Glomerular endothelial cell (primary cell): ENCODE measurements at regions not wholly inside any gene's neighbourhood (a gene's known extent, or its start where the extent isn't known, plus 50 kb on each side); places are given as distances from the start of the nearest gene placed in this dataset.

Source experiments
- DNase-seq: peaks from one replicate; pipeline ENCODE4 v3.0.0-alpha.2; 2011; ENCODE audit warnings: low read depth, low spot score; ENCODE audit errors: extremely low read depth

DNA sequence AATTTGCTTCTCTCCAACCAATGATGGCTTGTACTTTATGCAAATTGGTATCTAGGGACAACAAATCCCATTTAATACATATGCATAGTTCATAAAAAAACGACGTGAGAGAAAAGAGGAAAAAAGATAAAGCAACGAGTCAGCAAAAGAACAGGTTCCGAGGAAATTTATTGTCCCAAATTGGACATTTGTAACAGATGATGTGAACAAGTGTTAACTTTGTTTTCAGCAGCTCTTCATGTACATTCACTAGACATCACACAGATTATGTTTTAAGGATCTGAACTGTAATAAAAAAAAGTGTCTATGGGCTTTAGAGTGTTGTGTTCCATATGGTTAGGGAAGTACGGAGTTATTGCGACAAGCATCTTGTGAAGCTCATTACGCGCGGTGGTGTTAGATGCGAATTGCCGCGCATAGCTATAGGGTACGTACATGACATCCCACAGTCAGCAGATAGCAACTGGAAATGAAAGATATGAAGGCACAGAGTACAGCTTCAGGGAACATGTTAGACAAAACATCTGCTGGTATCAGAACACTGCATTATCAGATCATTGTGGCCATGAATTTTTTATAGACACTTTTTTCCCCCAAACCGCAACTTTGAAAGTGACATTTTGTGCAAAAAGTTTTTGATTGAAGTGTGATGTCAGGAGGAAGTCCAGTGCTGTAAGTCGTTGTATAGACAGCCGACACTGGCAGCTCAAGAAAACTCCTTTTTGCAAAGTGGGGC, 1073.1 kb upstream of the FANCL start:
- no peak for DNase-seq

DNA sequence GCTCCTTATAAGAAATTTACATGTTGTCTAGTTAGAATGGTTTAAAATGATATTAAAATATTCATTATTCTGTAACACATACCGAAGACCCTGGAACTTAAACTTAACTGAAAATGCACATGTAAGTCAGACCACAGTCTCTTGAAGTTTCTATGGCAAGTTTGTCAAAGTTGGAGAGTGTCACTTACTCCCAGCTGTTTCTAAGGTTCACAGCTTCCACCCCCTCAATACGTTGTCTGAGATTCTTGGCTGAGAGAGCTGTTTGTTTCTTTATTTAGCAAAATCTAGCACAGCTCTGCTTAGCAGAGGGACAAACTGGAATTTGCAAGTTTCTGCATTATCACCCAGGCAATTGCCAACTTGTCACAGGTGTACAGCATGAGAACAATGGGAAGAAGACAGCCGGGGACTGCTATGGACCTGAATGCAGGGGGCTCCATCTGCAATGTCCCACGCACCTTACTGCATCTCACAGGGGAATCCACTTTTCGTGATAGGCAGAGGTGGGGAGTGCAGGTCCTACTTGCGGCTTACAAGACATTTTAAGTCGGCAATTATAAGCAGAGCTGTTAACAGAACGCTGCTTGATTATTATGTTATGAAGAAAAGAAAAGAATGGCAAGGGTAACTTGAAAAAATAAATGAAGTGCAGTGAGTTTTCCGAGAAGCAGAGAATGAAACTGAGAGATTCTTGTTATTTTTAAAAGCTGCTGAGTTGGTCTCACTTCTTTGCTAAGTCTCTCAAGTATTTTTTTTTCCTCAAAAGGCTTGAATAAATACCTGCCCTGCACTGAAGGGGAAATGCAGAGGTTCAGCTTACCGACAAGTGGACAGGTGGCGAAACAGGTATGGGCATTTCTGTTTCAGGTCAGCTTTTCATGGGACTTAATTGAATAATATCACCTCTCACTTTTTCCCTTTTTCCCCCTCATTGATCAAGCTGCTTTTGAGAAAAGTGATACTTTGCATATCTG, 1072.1 kb upstream of the FANCL start:
- no peak for DNase-seq

DNA sequence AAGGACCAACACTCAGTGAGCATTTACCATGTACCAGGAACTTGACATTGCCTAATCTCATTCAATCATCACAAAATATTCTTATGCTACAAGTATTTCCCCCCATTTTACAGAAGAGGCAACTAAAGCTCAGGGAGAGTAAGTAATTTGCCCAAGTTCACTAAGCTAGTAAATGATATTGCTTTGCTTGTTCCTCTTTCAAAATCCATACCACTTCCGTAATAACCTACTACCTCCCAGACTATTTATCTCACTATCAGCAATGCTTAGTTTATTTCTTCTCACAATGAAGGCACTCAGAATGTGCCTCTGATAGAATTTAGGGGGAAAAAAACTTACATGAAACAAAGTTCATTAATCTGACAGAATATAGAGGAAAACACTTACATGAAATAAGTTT, 1070.9 kb upstream of the FANCL start:
- no peak for DNase-seq

DNA sequence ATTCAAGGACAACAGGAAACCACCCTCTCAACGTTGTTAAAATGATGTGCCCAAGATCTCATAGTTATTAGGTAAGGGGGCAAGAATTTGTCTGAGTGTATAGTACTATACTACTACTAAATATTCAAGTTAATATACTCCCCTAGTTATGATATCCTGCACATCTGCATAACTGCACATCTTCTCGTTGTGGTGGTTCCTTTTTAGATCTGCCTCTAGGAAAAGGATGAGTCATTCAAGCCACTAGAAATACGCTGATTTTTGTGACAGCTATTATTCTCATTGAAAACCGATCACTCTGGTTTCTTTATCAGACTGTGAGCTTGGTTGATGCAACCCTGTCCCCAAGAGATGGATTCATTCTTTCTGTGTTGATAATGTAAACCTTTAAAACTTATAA, 1067.0 kb upstream of the FANCL start:
- DNase-seq: no peak

DNA sequence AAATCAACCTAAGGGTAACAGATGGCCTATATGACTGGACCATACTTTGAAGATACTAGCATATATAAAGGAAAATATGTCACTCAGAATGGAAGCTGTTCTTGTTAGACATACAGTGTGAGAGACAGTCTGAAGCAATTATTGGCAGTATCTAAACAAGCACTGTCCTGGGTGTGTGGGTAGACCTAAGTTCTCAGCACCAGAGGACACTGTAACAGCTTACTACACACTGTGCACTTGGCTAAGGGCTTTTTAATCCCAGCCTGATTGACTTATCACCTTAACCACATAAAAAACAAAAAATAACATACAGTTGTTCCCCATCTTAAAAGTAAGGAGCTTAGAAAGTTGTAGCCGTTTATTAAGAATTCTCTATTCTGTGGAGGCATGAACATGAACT, 1066.1 kb upstream of the FANCL start:
- no peak for DNase-seq

DNA sequence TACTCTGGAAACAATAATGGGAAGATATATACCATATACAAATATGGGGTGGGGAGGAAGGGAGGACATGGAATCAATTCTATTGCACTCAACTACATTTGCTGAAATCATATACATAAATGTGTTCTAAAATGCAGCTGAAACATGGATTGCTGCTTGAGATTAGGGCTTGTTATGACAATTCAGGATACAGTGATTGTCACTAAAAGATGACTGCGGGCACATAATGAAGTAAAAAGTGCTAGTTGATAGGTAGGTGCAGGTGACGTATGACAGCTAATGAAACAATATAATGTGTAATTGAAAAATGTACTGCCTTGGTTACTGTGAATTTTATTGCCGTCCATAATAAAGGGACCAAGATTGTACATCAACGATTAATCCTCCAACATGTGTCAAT, 1062.1 kb upstream of the FANCL start:
- DNase-seq: no peak

DNA sequence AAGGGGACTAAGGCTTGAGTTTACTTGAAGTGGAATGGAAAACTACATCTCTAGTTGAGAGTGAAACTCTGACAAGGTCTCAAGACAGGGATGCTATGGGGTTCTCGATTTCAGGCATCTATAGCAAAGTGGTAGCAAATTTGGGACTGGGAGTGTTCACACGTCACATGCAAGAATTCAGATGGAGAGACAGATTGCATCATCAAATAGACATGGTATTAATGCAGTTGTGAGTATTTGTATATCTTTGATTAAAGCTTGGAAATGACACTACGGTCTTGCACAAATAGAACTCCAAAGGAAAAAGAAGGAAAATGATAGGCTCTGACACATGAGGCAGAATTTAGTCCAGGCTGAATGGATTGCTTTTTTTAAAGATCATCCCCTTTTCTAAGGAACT, 1061.6 kb upstream of the FANCL start:
- no peak for DNase-seq

DNA sequence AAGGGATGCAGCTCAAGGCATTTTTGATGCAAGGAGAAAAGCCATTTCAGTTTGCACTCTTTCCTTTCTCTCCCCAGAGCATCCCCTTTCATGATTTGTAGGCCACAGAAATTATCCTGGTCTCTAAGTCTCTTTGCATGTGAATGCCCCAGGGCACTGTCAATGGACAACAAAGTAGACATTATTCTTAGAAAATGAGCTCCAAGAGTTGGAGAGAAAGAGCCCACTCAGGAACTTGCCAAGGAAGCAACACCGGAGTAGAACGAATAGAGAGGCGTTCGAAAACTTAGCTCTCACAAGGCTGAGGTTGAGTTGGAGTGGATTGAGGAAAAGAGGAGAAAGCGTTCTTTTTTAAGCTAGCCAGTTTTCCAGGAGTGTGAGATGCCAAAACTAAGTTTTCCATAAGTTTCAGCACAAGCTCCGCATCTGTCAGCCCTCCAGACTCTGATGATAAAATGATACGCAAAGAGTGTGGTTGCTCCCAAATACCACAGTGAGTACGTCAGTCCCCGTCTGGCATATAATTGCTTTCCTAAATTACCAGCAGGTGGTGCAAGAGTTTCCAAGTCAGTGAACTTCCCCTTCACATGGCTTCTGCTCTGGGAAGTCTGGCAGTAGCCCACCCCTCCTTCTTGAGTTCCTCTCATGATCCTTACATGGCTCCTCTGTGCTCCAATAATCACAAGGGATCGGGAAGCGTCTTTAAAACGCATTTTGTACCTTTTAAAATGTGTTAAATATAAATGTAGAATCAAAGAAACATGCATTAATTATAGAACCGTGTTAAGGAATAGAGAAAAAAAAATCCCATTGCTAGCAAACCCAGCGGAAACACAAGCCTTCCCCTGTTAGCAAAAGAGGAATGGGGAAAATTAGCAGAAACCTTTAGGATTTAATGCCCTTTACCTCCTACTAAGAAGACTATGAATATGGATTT, 1060.6 kb upstream of the FANCL start:
- DNase-seq: no peak

DNA sequence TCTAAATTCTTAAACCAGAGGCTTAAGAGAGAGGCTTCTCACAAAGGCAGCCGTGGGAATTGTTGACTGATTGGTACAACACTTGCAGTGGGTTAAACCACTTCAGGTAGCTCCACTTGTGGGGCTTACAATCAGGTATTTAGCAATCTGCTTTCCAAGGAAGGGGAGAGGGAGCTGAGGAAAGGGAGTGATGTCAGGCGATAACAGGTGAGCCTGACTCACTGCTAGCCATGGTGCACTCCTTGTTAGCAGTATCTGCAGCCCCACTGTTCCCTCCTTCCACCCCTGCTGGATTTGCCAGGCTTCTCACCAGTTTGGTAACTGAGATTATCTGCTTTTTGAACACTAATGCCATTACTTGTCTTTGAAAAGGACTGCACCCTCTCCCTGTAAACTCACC, 1056.7 kb upstream of the FANCL start:
- no peak for DNase-seq

DNA sequence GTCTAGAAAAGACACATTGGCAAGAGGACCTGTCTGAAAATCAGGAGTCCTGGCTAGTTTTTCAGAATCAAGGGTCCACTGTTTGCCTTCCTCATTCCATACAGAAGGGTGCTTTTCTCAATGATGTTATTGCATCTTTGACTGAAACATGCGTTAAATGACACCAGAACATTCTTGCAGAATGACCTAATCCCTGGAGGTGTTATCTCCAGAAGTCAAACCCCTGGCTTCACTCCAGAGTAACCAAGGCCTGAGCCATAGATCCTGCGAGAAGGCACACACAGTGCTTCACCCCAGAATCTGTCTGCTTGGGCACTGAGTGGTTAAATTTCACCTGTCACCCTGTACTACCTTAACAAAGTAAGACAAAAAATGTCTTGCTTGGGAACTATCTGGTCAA, 1055.2 kb upstream of the FANCL start:
- DNase-seq: no peak

DNA sequence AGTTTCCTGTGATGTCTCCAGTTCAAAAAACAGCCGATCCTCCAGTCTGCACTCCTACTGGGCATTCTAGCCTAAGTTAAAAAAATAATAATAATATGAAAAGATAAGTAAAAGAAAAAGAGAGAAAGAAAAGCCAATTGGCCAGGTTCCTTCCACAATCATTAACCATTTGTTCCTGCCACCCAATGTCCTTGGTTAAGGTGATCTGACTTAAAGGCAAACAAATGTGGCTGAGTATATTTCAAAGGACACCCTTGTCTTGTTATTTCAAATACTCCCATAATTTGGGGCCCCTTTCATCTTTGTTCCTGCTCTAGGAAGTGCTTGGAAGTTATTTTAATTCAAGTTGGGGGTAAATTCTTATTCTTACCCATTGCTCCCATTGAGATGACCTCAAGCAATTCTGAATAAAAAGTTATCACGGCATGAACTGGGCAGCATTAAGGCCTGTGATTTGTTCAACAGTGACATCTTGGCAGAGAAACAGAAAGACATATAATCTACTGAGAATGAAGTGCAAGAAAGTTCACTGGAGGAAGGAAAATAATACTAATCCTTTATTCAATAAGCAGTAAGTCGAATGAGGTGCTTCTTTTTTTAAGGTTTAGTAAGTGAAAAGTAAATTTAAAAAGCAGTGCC, 1054.5 kb upstream of the FANCL start:
- no peak for DNase-seq

DNA sequence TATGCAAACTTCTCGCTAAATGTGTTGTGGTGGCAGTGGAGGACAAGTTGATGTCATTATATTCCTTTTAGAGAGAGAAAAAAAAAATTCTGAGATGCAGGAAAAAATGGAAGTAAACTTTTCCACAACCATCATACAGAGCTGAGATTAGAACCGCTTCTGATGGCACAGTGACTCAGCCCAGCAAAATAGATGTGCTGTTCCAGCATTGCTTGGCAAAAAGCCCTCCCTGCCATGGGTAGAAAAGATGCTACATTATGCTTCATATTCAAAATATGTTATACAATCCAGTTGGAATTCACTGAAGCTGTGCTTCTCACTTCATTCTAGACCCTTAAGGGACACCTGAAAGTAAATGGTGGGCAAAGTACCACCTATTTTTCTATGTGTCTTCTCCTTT, 1047.6 kb upstream of the FANCL start:
- no peak for DNase-seq

DNA sequence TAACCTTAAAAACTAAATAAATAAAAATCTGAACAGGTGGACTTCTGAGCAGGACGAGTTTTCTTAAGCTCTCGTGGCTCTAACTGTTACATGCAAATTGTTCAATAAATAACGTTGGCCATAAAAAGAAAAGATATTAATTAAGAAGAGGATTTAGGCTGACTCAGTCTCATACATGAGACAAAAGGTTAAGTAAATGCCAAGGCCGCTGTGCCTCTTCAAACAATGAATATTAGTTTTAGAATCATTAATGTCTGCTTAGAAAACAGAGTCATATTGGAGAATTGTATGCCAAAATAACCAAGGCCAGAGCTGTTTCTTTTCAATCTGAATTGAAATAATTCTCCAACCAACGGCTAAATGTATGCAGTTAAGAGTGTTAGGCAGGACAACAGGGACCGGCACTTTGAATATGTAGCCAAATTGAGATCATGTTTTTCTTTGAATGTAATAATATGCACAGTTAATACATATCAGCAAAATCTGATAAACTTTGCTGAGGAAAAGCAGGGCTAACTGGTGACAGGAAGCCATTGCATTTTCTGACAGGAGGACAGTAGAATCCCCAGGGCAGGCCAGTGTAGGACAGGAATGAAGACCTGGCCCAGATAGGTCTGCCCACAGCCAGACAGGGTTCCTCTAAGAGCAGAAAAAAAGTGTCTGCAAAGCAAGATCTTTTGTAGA, 1041.4 kb upstream of the FANCL start:
- no peak for DNase-seq

DNA sequence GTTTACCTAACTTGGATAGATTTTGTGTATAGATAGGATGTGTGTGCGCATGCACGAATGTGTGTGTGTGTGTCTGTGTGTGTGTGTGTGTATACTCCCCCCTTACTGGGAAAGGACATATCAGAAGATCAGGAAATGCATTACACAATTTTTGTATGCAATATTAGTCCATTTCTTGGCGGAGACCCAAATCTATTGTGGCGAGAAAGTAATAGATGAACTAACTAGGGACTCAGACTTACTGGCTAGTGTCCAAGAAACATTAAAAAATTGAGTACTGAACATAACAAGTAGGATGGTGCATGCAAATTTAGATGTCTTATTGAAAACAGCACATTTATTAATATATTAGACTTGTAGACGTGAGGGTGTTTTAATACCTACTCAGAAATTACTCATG, 1036.5 kb upstream of the FANCL start:
- DNase-seq: no peak

DNA sequence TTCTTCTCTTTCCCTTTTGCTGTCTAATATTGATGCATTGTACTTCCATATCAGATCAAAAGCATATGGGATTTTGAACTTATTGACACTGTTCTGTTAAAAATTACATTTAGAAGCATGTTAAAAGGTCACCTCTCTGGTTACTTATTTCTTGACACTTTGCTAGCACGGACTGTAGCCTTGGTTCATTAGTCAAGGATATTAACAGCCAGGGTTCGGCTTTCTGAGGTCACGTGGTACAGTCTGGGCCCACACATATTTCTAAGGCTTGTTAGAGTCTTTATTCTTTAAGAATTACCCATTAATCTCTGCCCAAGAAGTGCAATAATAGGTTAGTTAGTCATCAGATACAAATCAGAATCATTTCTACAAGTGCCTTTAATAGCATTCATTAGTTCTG, 1035.8 kb upstream of the FANCL start:
- DNase-seq: no peak

DNA sequence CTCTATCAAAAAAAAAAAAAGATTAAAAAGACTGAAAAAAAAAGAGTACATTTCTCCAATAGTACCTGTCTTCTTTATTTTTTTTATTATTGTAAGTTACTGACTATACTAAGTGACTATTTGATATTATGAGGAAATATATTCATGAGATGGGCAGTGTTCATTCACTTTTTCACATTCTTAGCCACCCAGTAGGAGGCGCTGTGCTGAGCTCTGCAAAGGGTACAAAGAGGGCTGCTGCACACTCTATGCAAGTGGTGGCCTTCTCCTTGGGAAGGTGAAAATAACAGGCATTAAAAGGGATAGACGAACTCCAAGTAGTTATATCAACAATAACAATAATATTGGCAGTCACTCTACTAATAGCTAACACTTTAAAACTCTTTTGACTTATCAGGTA, 1034.9 kb upstream of the FANCL start:
- no peak for DNase-seq

DNA sequence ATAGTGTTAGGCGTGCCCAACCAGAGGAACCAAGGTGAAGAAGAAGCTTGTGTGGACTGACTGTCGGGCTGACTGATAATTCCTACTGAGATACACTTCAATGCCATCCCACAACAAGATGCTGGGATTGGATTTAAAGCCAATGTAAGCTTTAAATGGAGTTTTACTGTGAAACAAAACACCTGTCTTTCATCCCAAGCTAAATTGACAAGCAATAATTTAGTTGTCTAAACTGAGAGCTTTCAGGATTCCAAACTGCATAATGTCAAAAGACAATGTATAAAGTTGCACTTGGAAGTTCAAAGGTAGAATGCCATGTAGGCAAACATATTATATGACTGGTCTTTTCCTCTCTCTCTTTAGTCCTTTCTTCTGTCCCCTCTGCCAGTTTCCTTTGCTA, 1025.3 kb upstream of the FANCL start:
- DNase-seq: no peak

DNA sequence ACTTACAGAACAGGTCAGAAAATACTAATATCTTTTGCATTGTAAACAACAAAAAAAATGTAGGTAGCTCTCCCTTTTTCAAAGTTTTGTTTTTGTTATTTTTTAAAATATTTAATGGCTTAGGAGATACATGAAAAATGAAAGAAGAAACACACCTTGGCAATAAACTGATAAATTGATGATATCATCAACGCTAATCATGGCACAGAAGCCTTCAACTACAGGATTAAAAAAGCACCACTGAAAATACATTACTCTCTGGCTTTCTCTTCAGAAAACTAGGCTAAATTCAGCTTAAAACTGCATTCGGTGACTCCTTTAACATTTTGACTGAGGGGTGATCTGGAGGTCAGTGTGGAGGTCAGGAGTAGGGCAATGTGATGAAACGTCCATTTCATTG, 1018.8 kb upstream of the FANCL start:
- no peak for DNase-seq

DNA sequence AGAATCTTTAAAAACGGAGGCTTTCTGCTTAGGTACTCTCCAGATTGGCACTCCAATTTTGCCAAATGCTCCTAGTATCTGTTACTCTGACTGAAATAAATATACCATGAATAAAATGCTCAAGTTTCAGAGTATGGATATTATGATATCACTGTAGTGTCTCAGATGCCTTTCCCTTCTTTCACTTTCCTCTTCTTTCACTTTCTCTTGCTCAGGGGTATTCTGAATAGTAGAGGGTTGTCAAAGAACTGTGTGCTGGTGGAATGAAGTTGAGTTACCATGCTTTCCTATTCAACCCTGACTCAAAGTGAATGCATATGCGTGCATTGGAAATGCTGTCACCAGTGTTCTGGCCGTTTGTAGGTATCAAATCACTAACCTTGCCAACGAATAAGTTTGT, 1015.2 kb upstream of the FANCL start:
- no peak for DNase-seq

DNA sequence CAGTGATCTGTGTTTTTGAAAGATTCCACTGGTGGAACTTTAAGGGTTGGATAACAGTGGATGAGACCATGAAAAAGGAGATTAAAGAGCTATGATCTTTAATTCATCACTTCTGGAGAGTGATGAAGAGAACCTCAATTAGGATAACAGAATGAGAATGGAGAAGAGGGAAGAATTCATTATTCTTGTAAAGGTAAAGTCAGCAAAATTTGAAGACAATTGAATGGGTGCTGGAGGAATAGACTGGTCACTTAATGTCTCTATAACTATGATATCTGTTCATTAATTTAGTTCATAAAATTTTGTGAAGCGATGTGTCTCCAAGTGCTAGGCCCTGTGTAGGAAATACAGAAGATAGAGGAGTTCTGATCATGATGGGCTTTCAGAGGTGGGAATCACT, 1013.2 kb upstream of the FANCL start:
- DNase-seq: no peak
